ENCODE measurements at regions not wholly inside any gene's neighbourhood (a gene's known extent, or its start where the extent isn't known, plus 50 kb on each side); places are given as distances from the start of the nearest gene placed in this dataset.

DNA sequence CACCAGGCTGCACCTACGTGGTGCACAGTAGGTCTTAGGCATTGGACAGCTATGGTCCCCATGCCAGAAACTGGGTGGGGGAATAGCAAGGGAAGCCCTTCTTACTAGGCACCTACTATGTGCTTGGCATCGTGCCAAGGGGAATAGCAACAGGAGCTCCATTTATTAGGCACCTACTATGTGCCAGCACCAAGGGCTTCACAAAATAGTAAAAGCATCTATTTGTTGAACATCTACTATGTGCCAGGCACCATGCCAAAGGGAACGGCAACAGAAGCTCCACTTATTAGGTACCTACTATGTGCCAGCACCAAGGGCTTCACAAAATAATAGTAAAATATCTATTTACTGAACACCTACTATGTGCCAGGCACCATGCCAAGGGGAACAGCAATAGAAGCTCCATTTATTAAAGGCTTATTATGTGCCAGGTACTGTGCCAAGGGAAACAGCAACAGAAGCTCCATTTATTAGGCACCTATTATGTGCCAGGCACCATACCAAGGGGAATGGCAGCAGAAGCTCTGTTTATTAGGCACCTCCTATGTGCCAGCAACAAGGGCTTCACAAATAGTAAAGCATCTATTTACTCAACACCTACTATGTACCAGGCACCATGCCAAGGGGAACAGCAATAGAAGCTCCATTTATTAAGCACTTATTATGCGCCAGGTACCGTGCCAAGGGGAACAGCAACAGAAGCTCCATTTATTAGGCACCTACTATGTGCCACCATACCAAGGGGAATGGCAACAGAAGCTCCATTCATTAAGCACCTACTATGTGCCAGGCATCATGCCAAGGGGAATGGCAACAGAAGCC is 108.5 kb downstream of the PTPRS start:
- TF ChIP-seq, protein P1, sequence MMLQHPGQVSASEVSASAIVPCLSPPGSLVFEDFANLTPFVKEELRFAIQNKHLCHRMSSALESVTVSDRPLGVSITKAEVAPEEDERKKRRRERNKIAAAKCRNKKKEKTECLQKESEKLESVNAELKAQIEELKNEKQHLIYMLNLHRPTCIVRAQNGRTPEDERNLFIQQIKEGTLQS (IDR thresholded peaks at IDR 0.05; ENCODE audit: insufficient read depth, low read depth, low read length): no peak
- TF ChIP-seq CEBPB (IDR thresholded peaks at IDR 0.05; ENCODE audit: low read depth, low read length): no peak
- TF ChIP-seq, protein P2, sequence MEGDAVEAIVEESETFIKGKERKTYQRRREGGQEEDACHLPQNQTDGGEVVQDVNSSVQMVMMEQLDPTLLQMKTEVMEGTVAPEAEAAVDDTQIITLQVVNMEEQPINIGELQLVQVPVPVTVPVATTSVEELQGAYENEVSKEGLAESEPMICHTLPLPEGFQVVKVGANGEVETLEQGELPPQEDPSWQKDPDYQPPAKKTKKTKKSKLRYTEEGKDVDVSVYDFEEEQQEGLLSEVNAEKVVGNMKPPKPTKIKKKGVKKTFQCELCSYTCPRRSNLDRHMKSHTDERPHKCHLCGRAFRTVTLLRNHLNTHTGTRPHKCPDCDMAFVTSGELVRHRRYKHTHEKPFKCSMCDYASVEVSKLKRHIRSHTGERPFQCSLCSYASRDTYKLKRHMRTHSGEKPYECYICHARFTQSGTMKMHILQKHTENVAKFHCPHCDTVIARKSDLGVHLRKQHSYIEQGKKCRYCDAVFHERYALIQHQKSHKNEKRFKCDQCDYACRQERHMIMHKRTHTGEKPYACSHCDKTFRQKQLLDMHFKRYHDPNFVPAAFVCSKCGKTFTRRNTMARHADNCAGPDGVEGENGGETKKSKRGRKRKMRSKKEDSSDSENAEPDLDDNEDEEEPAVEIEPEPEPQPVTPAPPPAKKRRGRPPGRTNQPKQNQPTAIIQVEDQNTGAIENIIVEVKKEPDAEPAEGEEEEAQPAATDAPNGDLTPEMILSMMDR (IDR thresholded peaks at IDR 0.05; ENCODE audit: control extremely low read depth in 1 of 3, insufficient read depth in 1 of 3, low read depth in 1 of 3, low read length in 3 of 3): no peak
- TF ChIP-seq POLR2AphosphoS5 (IDR thresholded peaks at IDR 0.05; ENCODE audit: low read depth, low read length): no peak
- TF ChIP-seq POLR2A (IDR thresholded peaks at IDR 0.05; ENCODE audit: control extremely low read depth in 1 of 2, low read depth in 2 of 2, low read length in 2 of 2): no peak
- TF ChIP-seq HDAC6 (IDR thresholded peaks at IDR 0.05; ENCODE audit: low read depth, low read length): no peak
- TF ChIP-seq, protein P3, sequence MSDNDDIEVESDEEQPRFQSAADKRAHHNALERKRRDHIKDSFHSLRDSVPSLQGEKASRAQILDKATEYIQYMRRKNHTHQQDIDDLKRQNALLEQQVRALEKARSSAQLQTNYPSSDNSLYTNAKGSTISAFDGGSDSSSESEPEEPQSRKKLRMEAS (IDR thresholded peaks at IDR 0.05): no peak
- TF ChIP-seq RFX5 (IDR thresholded peaks at IDR 0.05; ENCODE audit: borderline replicate concordance, low read depth, low read length): no peak
- no peak for TF ChIP-seq EZH2 (IDR thresholded peaks at IDR 0.05; ENCODE audit: low read depth, low read length, severe bottlenecking)
- TF ChIP-seq GABPA (IDR thresholded peaks at IDR 0.05; ENCODE audit: borderline replicate concordance, insufficient read depth, low read length): no peak
- TF ChIP-seq JUND (IDR thresholded peaks at IDR 0.05; ENCODE audit: low read length): no peak
- TF ChIP-seq, protein P4, sequence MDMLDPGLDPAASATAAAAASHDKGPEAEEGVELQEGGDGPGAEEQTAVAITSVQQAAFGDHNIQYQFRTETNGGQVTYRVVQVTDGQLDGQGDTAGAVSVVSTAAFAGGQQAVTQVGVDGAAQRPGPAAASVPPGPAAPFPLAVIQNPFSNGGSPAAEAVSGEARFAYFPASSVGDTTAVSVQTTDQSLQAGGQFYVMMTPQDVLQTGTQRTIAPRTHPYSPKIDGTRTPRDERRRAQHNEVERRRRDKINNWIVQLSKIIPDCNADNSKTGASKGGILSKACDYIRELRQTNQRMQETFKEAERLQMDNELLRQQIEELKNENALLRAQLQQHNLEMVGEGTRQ (IDR thresholded peaks at IDR 0.05; ENCODE audit: low read length): no peak
- TF ChIP-seq NRF1 (IDR thresholded peaks at IDR 0.05; ENCODE audit: low read depth, low read length): no peak

Data from H1 (cell line).